NCI-H510A (cell line): ENCODE measurements at regions not wholly inside any gene's neighbourhood (a gene's known extent, or its start where the extent isn't known, plus 50 kb on each side); places are given as distances from the start of the nearest gene placed in this dataset.

ENCODE experiments used
- DNase-seq: peaks from one replicate; lab custom pipeline; 2025; lab: John Stamatoyannopoulos, UW

- no peak for DNase-seq
Observed at GRCh38 chr2:18889565-18890332, 300.4 kb upstream of the NT5C1B start.

GRCh38 chr2:18885457-18885856 is 296.1 kb upstream of the NT5C1B start:
- DNase-seq: no peak

GRCh38 chr2:18883616-18884456 is 294.5 kb upstream of the NT5C1B start:
- DNase-seq: no peak

- peak; percentile 70 for DNase-seq
Observed at GRCh38 chr2:18871430-18871829, 282.1 kb upstream of the NT5C1B start.

GRCh38 chr2:18870307-18870706 is 280.9 kb upstream of the NT5C1B start:
- DNase-seq: no peak

- DNase-seq: no peak
Observed at GRCh38 chr2:18861951-18862350, 272.6 kb upstream of the NT5C1B start.

- no peak for DNase-seq
Observed at GRCh38 chr2:18860179-18860578, 270.8 kb upstream of the NT5C1B start.

- DNase-seq: no peak
Observed at GRCh38 chr2:18856765-18857164, 267.4 kb upstream of the NT5C1B start.

GRCh38 chr2:18855027-18855426 is 265.7 kb upstream of the NT5C1B start:
- DNase-seq: no peak

GRCh38 chr2:18849841-18850578 is 260.6 kb upstream of the NT5C1B start:
- DNase-seq: no peak

- DNase-seq: no peak
Observed at GRCh38 chr2:18848646-18849045, 259.3 kb upstream of the NT5C1B start.

- DNase-seq: no peak
Observed at GRCh38 chr2:18845854-18846445, 256.6 kb upstream of the NT5C1B start.

GRCh38 chr2:18842836-18843235 is 253.5 kb upstream of the NT5C1B start:
- no peak for DNase-seq

GRCh38 chr2:18841248-18842150 is 252.1 kb upstream of the NT5C1B start:
- DNase-seq: no peak

GRCh38 chr2:18837240-18837639 is 247.9 kb upstream of the NT5C1B start:
- DNase-seq: no peak

GRCh38 chr2:18836436-18836835 is 247.1 kb upstream of the NT5C1B start:
- DNase-seq: no peak

- DNase-seq: no peak
Observed at GRCh38 chr2:18835787-18836186, 246.4 kb upstream of the NT5C1B start.

- no peak for DNase-seq
Observed at GRCh38 chr2:18834341-18834740, 245.0 kb upstream of the NT5C1B start.

GRCh38 chr2:18833941-18834340 is 244.6 kb upstream of the NT5C1B start:
- no peak for DNase-seq

- no peak for DNase-seq
Observed at GRCh38 chr2:18831916-18832510, 242.6 kb upstream of the NT5C1B start.

- DNase-seq: no peak
Observed at GRCh38 chr2:18830962-18831361, 241.6 kb upstream of the NT5C1B start.
